ENCODE measurements at regions not wholly inside any gene's neighbourhood (a gene's known extent, or its start where the extent isn't known, plus 50 kb on each side); places are given as distances from the start of the nearest gene placed in this dataset.

DNA sequence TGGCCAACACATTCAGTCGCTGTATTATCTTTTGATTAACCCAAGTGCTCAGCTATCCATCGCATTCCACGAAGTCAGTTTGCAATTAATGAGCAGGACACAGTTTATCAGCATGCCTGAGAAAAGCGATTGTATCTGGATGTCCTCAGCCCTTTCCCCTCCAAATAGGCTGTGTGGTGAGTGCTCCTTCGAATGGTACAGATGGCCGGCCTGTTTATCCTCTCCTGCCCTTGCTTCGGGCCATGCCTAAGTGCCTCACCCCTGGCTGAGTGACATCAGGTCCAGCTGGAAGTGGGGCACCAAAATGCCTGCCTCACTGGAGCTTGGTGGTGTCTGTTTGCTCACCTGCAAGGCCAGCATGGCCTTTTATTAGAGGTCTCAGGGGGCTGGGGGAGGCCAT lies 317.3 kb downstream of the GADD45G start:
- Histone ChIP-seq H3K36me3 (no peaks in the 10 kb centered on the region), H3K4me1 (no peaks in the 10 kb centered on the region), H3K9me3 (no peaks in the 10 kb centered on the region), H3K27me3 (no peaks in the 10 kb centered on the region), H3K4me3 (no peak overlapping the region), H3K27ac (no peak overlapping the region)
- TF ChIP-seq, protein P1, sequence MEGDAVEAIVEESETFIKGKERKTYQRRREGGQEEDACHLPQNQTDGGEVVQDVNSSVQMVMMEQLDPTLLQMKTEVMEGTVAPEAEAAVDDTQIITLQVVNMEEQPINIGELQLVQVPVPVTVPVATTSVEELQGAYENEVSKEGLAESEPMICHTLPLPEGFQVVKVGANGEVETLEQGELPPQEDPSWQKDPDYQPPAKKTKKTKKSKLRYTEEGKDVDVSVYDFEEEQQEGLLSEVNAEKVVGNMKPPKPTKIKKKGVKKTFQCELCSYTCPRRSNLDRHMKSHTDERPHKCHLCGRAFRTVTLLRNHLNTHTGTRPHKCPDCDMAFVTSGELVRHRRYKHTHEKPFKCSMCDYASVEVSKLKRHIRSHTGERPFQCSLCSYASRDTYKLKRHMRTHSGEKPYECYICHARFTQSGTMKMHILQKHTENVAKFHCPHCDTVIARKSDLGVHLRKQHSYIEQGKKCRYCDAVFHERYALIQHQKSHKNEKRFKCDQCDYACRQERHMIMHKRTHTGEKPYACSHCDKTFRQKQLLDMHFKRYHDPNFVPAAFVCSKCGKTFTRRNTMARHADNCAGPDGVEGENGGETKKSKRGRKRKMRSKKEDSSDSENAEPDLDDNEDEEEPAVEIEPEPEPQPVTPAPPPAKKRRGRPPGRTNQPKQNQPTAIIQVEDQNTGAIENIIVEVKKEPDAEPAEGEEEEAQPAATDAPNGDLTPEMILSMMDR (IDR thresholded peaks at IDR 0.05) = no peak
- TF ChIP-seq POLR2A (IDR thresholded peaks at IDR 0.05) = no peak
- DNase-seq = no peak
- intact Hi-C loops (cut with DNase I; ENCODE audit: low total_unique reads) = no loop called here

DNA sequence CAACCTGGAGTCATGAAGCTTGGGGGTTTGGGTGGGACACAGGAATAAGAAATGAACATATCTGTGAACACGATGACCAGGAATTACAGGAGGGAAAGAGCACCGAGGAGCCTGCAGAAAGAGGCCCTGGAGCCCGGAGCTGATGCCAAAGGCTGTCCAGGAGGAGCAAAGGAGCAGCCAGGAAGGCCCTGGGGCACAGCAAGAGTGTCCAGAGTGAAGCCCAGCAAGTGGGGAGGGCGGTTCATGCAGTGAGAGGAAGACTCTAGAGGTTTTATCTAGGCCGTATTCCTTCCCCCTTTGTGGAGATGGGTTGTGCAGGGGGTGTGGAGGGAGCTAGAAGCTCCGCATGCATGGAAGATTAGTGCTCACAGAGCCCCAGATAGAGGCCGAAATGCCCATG lies 318.4 kb downstream of the GADD45G start:
- no peak for DNase-seq
- Histone ChIP-seq H3K27ac (peak overlapping the region in 1 of 2 donors; percentile 3), H3K4me1 (no peaks in the 10 kb centered on the region), H3K36me3 (no peaks in the 10 kb centered on the region), H3K4me3 (no peak overlapping the region), H3K27me3 (no peaks in the 10 kb centered on the region), H3K9me3 (no peaks in the 10 kb centered on the region)
- TF ChIP-seq, protein P1 (IDR thresholded peaks at IDR 0.05) = no peak
- no peak for TF ChIP-seq POLR2A (IDR thresholded peaks at IDR 0.05)
- intact Hi-C loops (cut with DNase I; ENCODE audit: low total_unique reads) = no loop called here

GRCh38 chr9:89923961-89924504 lies 319.2 kb downstream of the GADD45G start:
- no peak overlapping the region for H3K4me3 ChIP-seq
- no peaks in the 10 kb centered on the region for H3K27me3 ChIP-seq
- H3K4me1 ChIP-seq = no peaks in the 10 kb centered on the region
- intact Hi-C loops (cut with DNase I; ENCODE audit: low total_unique reads) = no loop called here
- no peak for TF ChIP-seq POLR2A (IDR thresholded peaks at IDR 0.05)
- TF ChIP-seq, protein P1 (IDR thresholded peaks at IDR 0.05) = peak; percentile 27 to 37 (median 31)
- no peaks in the 10 kb centered on the region for H3K36me3 ChIP-seq
- peak overlapping the region; percentile 3 to 26 for H3K27ac ChIP-seq
- no peaks in the 10 kb centered on the region for H3K9me3 ChIP-seq
- no peak for DNase-seq

- no peaks in the 10 kb centered on the region for H3K27me3 ChIP-seq
- TF ChIP-seq, protein P1 (IDR thresholded peaks at IDR 0.05) = no peak
- TF ChIP-seq POLR2A (IDR thresholded peaks at IDR 0.05) = no peak
- H3K4me1 ChIP-seq = no peaks in the 10 kb centered on the region
- no peak for DNase-seq
- no peaks in the 10 kb centered on the region for H3K9me3 ChIP-seq
- no peak overlapping the region for H3K4me3 ChIP-seq
- intact Hi-C loops (cut with DNase I; ENCODE audit: low total_unique reads) = no loop called here
- no peak overlapping the region for H3K27ac ChIP-seq
- H3K36me3 ChIP-seq = no peaks in the 10 kb centered on the region
Measured at GRCh38 chr9:89924611-89925010, 319.8 kb downstream of the GADD45G start.

DNA sequence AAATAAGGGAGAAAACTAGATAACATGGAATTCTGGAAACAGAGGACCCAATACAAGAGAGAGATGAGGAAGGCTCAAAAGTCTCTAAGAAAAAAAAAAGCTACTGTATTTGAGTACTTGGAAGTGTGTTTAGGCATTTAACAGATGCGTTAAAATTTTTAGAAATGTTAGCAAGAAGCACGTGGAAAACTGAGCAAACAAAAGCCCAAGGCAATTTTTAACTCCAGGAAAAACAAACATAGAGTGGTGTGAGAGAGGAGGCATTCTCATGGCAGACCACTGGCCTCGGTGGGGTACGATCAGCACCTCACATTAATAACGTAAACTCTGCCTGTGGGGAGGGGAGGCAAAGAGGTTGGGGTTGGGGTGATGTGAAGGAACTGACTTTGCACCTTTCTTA lies 321.4 kb downstream of the GADD45G start:
- no peak for DNase-seq
- intact Hi-C loops (cut with DNase I; ENCODE audit: low total_unique reads) = no loop called here
- no peaks in the 10 kb centered on the region for H3K27me3 ChIP-seq
- H3K27ac ChIP-seq = peak overlapping the region in 1 of 2 donors; percentile 29
- H3K4me3 ChIP-seq = no peak overlapping the region
- TF ChIP-seq POLR2A (IDR thresholded peaks at IDR 0.05) = no peak
- TF ChIP-seq, protein P1 (IDR thresholded peaks at IDR 0.05) = no peak
- H3K36me3 ChIP-seq = no peaks in the 10 kb centered on the region
- H3K9me3 ChIP-seq = no peaks in the 10 kb centered on the region
- H3K4me1 ChIP-seq = no peaks in the 10 kb centered on the region
